ENCODE measurements at regions not wholly inside any gene's neighbourhood (a gene's known extent, or its start where the extent isn't known, plus 50 kb on each side); places are given as distances from the start of the nearest gene placed in this dataset.

GRCh38 chr15:58292751-58293175, 139.0 kb upstream of the LIPC start:
- DNase-seq (ENCODE audit: low spot score) = no peak
- no peak for TF ChIP-seq CTCF (IDR thresholded peaks at IDR 0.05; ENCODE audit: borderline replicate concordance, control extremely low read depth, extremely low read depth, insufficient read depth, missing control alignments)
- in situ Hi-C loops (cut with MboI; ENCODE audit: low sequenced_read_pairs, unreplicated experiment) = no loop called here

DNA sequence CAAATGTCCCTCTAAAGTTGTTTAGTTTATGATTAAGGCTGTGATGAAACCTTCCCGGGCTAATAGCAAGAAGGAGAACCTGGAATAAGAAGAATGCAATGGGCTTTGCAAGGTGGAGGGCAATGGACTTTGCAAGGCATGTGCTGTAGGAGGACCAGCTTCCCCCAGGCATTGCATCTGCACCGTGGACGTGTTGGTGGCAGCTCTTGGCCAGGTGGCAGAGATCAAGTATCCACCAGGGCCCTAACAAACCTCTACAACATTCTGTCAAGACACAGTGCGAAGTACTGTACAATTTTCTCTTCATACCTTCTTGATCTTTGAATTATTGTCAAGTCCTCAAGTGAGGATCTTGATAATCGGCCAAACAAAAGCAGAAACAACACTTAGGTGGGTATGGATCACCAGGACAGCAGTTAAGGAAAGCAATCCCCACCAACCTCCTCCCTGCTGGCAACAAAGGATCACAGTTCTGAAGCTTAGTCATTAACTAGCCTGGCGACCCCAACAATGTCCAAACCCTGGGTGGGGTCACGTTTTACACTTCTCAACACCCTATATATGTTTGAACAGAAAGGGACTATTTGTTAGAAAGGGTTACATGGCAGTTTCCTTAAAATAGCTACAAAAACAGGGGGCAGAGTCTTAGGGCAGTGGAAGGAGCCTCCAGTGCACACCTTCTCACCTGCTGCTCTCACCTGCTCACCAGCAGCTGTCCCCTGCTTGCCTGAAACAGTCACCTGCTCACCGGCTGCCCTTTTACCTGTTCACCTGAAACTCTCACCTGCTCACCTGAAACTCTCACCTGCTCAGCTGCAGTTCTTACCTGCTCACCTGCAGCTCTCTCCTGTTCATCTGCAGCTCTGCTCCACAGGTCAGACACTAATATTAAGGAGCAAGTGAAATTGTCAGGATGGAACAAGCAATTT, 137.9 kb upstream of the LIPC start:
- TF ChIP-seq CTCF (IDR thresholded peaks at IDR 0.05; ENCODE audit: borderline replicate concordance, control extremely low read depth, extremely low read depth, insufficient read depth, missing control alignments) = no peak
- in situ Hi-C loops (cut with MboI; ENCODE audit: low sequenced_read_pairs, unreplicated experiment) = no loop called here
- no peak for DNase-seq (ENCODE audit: low spot score)

DNA sequence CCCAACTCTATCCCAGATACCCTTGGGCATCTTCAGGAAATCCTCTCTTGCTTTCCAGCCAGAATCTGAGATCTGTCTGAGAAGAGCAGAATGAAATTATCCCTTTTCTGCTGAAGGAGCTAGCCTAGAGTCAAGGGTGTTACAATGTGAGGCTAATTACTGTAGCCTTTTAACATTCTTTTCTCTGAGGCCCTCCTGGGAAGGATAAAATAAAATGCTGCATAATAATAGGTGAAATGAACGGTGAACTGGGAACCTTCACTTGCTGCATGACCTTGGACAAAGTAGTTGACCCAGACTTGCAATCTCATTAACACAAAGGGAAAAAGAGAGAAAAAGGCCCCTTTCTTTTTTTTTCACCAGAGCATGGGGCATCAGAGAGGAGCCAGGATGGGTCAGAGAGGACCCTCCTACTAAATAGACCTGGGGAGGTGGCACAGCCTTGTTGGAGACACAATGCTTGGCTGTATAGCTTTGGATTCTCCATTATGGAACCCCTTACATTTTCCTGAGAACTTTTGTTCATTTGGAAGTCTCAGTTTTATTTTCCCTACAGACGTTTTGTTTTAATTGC, 137.0 kb upstream of the LIPC start:
- in situ Hi-C loops (cut with MboI; ENCODE audit: low sequenced_read_pairs, unreplicated experiment) = no loop called here
- DNase-seq (ENCODE audit: low spot score) = no peak
- no peak for TF ChIP-seq CTCF (IDR thresholded peaks at IDR 0.05; ENCODE audit: borderline replicate concordance, control extremely low read depth, extremely low read depth, insufficient read depth, missing control alignments)

- no peak for TF ChIP-seq CTCF (IDR thresholded peaks at IDR 0.05; ENCODE audit: borderline replicate concordance, control extremely low read depth, extremely low read depth, insufficient read depth, missing control alignments)
- DNase-seq (ENCODE audit: low spot score) = no peak
- in situ Hi-C loops (cut with MboI; ENCODE audit: low sequenced_read_pairs, unreplicated experiment) = no loop called here
Measured at GRCh38 chr15:58295637-58296215, 136.1 kb upstream of the LIPC start.

- in situ Hi-C loops (cut with MboI; ENCODE audit: low sequenced_read_pairs, unreplicated experiment) = no loop called here
- TF ChIP-seq CTCF (IDR thresholded peaks at IDR 0.05; ENCODE audit: borderline replicate concordance, control extremely low read depth, extremely low read depth, insufficient read depth, missing control alignments) = no peak
- DNase-seq (ENCODE audit: low spot score) = no peak
Measured at GRCh38 chr15:58296276-58296675, 135.5 kb upstream of the LIPC start.

- TF ChIP-seq CTCF (IDR thresholded peaks at IDR 0.05; ENCODE audit: borderline replicate concordance, control extremely low read depth, extremely low read depth, insufficient read depth, missing control alignments) = no peak
- no peak for DNase-seq (ENCODE audit: low spot score)
- in situ Hi-C loops (cut with MboI; ENCODE audit: low sequenced_read_pairs, unreplicated experiment) = no loop called here
Measured at GRCh38 chr15:58297639-58298038, 134.2 kb upstream of the LIPC start.
